PFSK-1 (cell line): ENCODE measurements at regions not wholly inside any gene's neighbourhood (a gene's known extent, or its start where the extent isn't known, plus 50 kb on each side); places are given as distances from the start of the nearest gene placed in this dataset.

Experiments
- FOXP2 ChIP-seq: optimal IDR thresholded peaks from 2 replicates; pipeline ENCODE3; 2011; ENCODE audit warnings: borderline replicate concordance, control low read depth, inconsistent platforms; ENCODE audit not compliant: insufficient read depth; ENCODE audit errors: extremely low read length, extremely low read depth
- POLR2AphosphoS5 ChIP-seq: IDR thresholded peaks from 2 replicates; pipeline ENCODE4 v1.6.1; 2012; ENCODE audit warnings: low read depth, mild to moderate bottlenecking, control low read depth, low read length, moderate library complexity
- SIN3A ChIP-seq: IDR thresholded peaks from 2 replicates; pipeline ENCODE4 v1.6.1; 2012; ENCODE audit warnings: mild to moderate bottlenecking, low read length, moderate library complexity, borderline replicate concordance; ENCODE audit not compliant: insufficient read depth
- TAF1 ChIP-seq: IDR thresholded peaks from 2 replicates; pipeline ENCODE4 v1.6.1; 2012; ENCODE audit warnings: low read length, control low read depth, borderline replicate concordance; ENCODE audit not compliant: insufficient read depth
- TF ChIP-seq, protein P1 (sequence below), 2 experiments: IDR thresholded peaks; 2 replicates each; pipeline versions ENCODE4 v1.6.1 to v1.8.0; 2011 to 2012; ENCODE audit warnings: low read depth in 2 of 2, low read length in 2 of 2, control low read depth in 1 of 2, inconsistent platforms in 1 of 2, mild to moderate bottlenecking in 1 of 2, moderate library complexity in 1 of 2; ENCODE audit not compliant: insufficient read depth in 1 of 2

GRCh38 chr2:2926009-2926857, 451.4 kb downstream of the EIPR1 start:
- TF ChIP-seq POLR2AphosphoS5 (no peak), FOXP2 (no peak), SIN3A (no peak), TAF1 (no peak)
- TF ChIP-seq, protein P1, sequence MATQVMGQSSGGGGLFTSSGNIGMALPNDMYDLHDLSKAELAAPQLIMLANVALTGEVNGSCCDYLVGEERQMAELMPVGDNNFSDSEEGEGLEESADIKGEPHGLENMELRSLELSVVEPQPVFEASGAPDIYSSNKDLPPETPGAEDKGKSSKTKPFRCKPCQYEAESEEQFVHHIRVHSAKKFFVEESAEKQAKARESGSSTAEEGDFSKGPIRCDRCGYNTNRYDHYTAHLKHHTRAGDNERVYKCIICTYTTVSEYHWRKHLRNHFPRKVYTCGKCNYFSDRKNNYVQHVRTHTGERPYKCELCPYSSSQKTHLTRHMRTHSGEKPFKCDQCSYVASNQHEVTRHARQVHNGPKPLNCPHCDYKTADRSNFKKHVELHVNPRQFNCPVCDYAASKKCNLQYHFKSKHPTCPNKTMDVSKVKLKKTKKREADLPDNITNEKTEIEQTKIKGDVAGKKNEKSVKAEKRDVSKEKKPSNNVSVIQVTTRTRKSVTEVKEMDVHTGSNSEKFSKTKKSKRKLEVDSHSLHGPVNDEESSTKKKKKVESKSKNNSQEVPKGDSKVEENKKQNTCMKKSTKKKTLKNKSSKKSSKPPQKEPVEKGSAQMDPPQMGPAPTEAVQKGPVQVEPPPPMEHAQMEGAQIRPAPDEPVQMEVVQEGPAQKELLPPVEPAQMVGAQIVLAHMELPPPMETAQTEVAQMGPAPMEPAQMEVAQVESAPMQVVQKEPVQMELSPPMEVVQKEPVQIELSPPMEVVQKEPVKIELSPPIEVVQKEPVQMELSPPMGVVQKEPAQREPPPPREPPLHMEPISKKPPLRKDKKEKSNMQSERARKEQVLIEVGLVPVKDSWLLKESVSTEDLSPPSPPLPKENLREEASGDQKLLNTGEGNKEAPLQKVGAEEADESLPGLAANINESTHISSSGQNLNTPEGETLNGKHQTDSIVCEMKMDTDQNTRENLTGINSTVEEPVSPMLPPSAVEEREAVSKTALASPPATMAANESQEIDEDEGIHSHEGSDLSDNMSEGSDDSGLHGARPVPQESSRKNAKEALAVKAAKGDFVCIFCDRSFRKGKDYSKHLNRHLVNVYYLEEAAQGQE (IDR thresholded peaks at IDR 0.05; ENCODE audit: insufficient read depth in 1 of 2, low read depth in 2 of 2, low read length in 2 of 2), result no peak

GRCh38 chr2:2922156-2922555, 455.5 kb downstream of the EIPR1 start:
- TF ChIP-seq, protein P1 (IDR thresholded peaks at IDR 0.05; ENCODE audit: insufficient read depth in 1 of 2, low read depth in 2 of 2, low read length in 2 of 2), result no peak
- TF ChIP-seq FOXP2, result no peak
- TF ChIP-seq TAF1, result no peak
- TF ChIP-seq SIN3A, result no peak
- no peak for TF ChIP-seq POLR2AphosphoS5

DNA sequence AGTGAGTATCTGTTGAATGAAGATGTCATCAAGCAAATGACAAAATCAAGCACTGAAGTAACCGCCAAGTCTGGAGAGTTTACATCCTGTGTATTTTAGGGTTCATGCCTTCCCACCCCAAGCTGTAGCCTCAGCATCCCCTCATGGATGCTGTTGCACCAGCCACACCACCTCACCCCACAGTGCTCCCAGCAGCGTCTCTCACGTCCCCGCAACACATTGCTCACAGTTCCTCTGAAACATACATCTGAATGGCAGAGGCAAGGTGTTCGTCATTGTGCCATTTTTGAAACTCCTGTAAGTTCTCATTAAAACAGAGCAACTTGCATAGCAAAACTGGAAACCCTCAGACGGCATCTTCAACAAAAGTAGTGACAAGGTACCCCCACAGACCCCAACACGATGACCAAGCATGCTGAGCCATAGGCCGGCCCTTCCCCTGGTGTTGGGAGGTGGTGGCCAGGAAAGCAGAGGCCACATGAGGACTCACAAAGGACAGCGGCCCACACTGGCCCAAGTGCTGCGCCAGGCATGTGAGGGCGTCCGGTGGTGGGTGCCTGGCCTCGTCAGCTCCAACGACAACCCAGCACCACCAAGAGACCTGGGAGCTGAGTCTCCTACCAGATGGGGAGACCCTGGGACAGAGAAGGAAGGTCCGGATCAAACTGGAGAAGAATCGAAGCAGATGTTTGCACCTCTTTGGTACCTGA, 456.5 kb downstream of the EIPR1 start:
- TF ChIP-seq SIN3A, result no peak
- TF ChIP-seq, protein P1 (IDR thresholded peaks at IDR 0.05; ENCODE audit: insufficient read depth in 1 of 2, low read depth in 2 of 2, low read length in 2 of 2), result no peak

GRCh38 chr2:2919574-2920365, 457.8 kb downstream of the EIPR1 start:
- TF ChIP-seq, protein P1 (IDR thresholded peaks at IDR 0.05; ENCODE audit: insufficient read depth in 1 of 2, low read depth in 2 of 2, low read length in 2 of 2), result no peak
- no peak for TF ChIP-seq POLR2AphosphoS5
- TF ChIP-seq FOXP2, result no peak
- TF ChIP-seq TAF1, result no peak
- TF ChIP-seq SIN3A, result no peak
